ENCODE measurements at regions not wholly inside any gene's neighbourhood (a gene's known extent, or its start where the extent isn't known, plus 50 kb on each side); places are given as distances from the start of the nearest gene placed in this dataset.
"Not testable (repeated sequence)": the region's sequence is repeated elsewhere in the genome, so short reads cannot be mapped to it uniquely, and the experiment has no call there.

DNA sequence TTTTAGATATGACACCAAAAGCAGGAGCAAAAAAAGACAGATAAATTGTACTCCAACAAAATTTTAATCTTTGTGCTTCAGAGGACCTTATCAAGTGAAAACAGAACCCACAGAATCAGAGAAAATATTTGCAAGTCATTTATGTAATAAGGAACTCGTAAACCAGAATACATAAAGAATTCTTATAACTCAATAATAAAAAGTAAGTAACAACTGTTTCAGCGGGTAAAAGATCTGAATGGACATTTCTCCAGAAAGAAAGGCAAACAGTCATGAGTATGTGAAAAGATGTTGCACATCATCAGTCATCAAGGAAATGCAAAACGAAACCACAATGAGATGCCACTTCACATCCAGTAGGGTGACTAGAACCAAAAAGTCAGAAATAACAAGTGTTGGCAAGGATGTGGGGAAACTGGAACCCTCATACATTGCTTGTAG is 167.7 kb upstream of the KCTD7 start:
- no peak for DNase-seq
- no peak overlapping the region for H3K4me3 ChIP-seq
- H3K4me1 ChIP-seq = no peaks in the 10 kb centered on the region
- 76 to 85% methylated on average over 3 of the region's 3 CpGs for WGBS, 2 donors
- no peaks in the 10 kb centered on the region for H3K9me3 ChIP-seq
- no peak for TF ChIP-seq POLR2A (IDR thresholded peaks at IDR 0.05)
- TF ChIP-seq, protein P1, sequence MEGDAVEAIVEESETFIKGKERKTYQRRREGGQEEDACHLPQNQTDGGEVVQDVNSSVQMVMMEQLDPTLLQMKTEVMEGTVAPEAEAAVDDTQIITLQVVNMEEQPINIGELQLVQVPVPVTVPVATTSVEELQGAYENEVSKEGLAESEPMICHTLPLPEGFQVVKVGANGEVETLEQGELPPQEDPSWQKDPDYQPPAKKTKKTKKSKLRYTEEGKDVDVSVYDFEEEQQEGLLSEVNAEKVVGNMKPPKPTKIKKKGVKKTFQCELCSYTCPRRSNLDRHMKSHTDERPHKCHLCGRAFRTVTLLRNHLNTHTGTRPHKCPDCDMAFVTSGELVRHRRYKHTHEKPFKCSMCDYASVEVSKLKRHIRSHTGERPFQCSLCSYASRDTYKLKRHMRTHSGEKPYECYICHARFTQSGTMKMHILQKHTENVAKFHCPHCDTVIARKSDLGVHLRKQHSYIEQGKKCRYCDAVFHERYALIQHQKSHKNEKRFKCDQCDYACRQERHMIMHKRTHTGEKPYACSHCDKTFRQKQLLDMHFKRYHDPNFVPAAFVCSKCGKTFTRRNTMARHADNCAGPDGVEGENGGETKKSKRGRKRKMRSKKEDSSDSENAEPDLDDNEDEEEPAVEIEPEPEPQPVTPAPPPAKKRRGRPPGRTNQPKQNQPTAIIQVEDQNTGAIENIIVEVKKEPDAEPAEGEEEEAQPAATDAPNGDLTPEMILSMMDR (IDR thresholded peaks at IDR 0.05) = no peak
- peaks cover 0 to 8% (median 0%) of the 10 kb centered on the region in 3 donors for H3K36me3 ChIP-seq
- H3K27ac ChIP-seq = no peak overlapping the region
- intact Hi-C loops (cut with DNase I) = no loop called here
- no peaks in the 10 kb centered on the region for H3K27me3 ChIP-seq

DNA sequence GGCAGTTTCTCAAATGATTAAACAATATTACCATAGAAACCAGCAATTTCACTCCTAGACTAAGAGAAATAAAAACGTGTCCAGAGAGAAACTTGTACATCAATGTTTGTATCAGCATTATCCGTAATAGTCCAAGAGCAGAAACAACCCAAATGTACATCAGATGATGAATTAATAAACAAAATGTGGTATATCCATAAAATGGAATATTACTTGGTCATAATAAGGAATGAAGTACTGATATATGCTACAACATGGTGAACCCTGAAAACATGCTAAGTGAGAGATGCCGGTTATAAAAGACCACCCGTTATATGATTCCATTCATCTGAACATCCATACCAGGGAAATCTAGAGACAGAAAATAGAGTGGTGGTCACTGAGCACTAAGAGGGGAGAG is 167.3 kb upstream of the KCTD7 start:
- intact Hi-C loops (cut with DNase I); H3K4me1 ChIP-seq; DNase-seq; H3K27me3 ChIP-seq; H3K4me3 ChIP-seq; H3K9me3 ChIP-seq; H3K27ac ChIP-seq; H3K36me3 ChIP-seq: not testable (repeated sequence)
- 89 to 95% methylated on average over 4 of the region's 4 CpGs for WGBS, 2 donors

DNA sequence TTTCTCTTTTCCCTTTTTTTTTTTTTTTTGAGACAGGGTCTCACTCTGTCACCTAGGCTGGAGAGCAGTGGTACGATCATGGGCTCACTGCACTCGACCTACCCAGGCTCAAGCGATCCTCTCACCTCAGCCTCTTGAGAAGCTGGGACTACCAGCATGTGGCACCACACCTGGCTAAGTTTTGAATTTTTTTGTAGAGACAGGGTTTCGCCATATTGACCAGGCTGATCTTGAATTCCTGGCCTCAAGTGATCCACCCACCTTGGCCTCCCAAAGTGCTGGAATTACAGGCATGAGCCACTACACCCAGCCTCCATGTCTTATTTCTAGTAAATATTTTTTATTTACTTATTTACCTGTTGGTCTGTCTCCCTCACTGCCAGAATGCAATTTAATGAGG is 165.8 kb upstream of the KCTD7 start:
- intact Hi-C loops (cut with DNase I) = not testable (repeated sequence)
- WGBS, 2 donors = 89 to 96% methylated on average over 4 of the region's 4 CpGs

DNA sequence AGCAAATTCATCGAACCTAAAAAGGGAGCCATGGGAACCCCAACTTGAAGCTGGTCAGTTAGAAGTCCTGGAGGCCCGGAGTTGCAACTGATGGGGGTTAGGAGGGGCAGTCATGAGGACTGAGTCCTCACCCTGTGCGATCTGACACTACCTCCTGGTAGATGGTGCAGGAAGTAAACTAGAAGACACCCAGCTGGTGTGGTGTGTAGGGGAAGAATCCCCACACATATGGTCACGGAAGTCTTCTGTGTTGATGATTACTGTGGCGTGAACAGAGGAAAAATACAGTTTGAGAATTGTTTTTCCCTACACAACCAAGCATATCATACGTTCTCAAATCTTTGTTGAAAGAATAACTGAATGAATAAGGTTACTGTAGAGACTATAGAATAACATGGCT is 164.6 kb upstream of the KCTD7 start:
- no peak for DNase-seq
- peaks cover 0 to 8% (median 0%) of the 10 kb centered on the region in 3 donors for H3K36me3 ChIP-seq
- 89 to 94% methylated on average over 6 of the region's 6 CpGs for WGBS, 2 donors
- intact Hi-C loops (cut with DNase I) = no loop called here
- TF ChIP-seq, protein P1 (IDR thresholded peaks at IDR 0.05) = no peak
- TF ChIP-seq POLR2A (IDR thresholded peaks at IDR 0.05) = no peak
- no peaks in the 10 kb centered on the region for H3K4me1 ChIP-seq
- no peaks in the 10 kb centered on the region for H3K27me3 ChIP-seq
- no peak overlapping the region for H3K27ac ChIP-seq
- no peak overlapping the region for H3K4me3 ChIP-seq
- no peaks in the 10 kb centered on the region for H3K9me3 ChIP-seq

More for the DNA sequence above, 165.8 kb upstream of the KCTD7 start:
- H3K4me1 ChIP-seq, DNase-seq, H3K4me3 ChIP-seq, H3K27me3 ChIP-seq, H3K27ac ChIP-seq, H3K36me3 ChIP-seq, H3K9me3 ChIP-seq: not testable (repeated sequence)

DNA sequence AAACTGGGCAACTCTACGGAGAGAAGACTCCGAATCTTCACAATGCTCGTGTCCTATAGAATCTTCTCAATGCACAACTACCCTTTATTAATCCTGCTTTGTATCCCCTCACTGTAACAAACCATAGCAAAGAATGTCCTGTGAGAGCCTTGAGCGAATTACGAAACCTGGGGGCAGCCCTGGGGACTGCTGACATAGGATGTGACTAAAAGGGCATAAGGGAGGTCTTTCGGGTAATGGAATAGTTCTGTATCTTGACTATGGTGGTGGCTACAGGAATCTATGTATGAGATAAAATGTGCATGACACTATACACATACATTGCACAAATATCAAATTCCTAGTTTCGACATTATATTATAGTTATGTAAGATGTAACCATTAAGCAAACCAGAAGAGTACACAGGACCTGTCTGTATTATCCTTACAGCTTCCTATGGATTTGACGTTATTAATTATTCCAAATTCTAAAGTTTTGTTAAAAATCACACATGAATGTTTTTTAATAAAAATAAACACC is 162.5 kb upstream of the KCTD7 start:
- TF ChIP-seq, protein P1 (IDR thresholded peaks at IDR 0.05) = no peak
- no peak for TF ChIP-seq POLR2A (IDR thresholded peaks at IDR 0.05)
- intact Hi-C loops (cut with DNase I) = no loop called here
- Histone ChIP-seq H3K27me3 (no peaks in the 10 kb centered on the region), H3K36me3 (peaks cover 0 to 8% (median 0%) of the 10 kb centered on the region in 3 donors), H3K4me1 (no peaks in the 10 kb centered on the region), H3K4me3 (no peak overlapping the region), H3K27ac (no peak overlapping the region), H3K9me3 (no peaks in the 10 kb centered on the region)
- no peak for DNase-seq
- WGBS, 2 donors = 91 to 92% methylated on average over 8 of the region's 8 CpGs

DNA sequence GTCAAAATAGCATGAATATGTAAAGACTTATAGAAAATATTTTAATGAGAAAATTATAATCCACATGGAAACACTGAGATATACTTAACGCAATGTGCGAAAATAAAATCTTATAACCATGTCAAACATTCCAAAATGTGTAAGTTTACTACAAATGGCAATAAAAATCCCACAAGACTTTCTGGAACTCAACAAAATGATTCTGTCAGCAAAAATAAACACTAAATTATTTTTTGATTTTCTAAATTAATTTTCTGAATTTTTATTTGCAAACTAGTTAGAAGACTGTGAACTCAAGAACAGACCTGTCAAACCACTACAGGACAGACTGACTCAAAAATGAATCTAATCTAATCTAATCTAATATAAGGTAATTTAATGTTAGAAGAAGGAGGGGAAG is 160.8 kb upstream of the KCTD7 start:
- Histone ChIP-seq H3K27ac (no peak overlapping the region), H3K27me3 (no peaks in the 10 kb centered on the region), H3K9me3 (no peaks in the 10 kb centered on the region), H3K36me3 (peaks cover 0 to 8% (median 0%) of the 10 kb centered on the region in 3 donors), H3K4me3 (no peak overlapping the region), H3K4me1 (no peaks in the 10 kb centered on the region)
- intact Hi-C loops (cut with DNase I) = no loop called here
- DNase-seq = no peak
- TF ChIP-seq POLR2A (IDR thresholded peaks at IDR 0.05) = no peak
- TF ChIP-seq, protein P1 (IDR thresholded peaks at IDR 0.05) = no peak
- 88 to 90% methylated on average over 2 of the region's 2 CpGs for WGBS, 2 donors

DNA sequence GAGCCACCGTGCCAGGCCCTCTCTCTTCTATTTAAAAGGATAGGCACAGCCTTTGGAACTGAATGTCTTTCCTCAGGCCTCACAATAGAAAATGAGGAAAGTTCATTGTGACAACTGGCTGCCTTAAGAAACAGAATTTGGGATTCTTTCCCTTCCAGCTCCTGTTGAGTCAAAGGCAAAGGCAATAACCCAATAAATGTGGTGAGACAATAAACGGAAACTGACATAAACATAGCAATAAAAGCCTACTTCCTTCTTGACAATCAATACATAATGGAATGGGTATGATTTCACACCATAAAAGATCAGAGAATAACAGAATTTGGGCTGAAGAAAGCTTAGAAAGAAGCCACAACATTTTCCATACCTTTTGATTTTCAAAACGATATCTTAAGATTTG is 155.6 kb upstream of the KCTD7 start:
- peaks cover 0 to 46% (median 0%) of the 10 kb centered on the region in 3 donors for H3K36me3 ChIP-seq
- intact Hi-C loops (cut with DNase I); H3K4me3 ChIP-seq; H3K27ac ChIP-seq; H3K4me1 ChIP-seq; H3K9me3 ChIP-seq; H3K27me3 ChIP-seq; DNase-seq: not testable (repeated sequence)
- 82 to 88% methylated on average over 3 of the region's 3 CpGs for WGBS, 2 donors
